Nephron progenitor cell (in vitro differentiated cells): ENCODE measurements at regions not wholly inside any gene's neighbourhood (a gene's known extent, or its start where the extent isn't known, plus 50 kb on each side); places are given as distances from the start of the nearest gene placed in this dataset.

Experiments used
- DNase-seq: peaks from one replicate; pipeline ENCODE4 v3.0.0; 2021
- H3K27ac Mint-ChIP-seq: 2 replicates; pipeline ENCODE4 v1.8.0; 2021; ENCODE audit warnings: mild to moderate bottlenecking, moderate library complexity, mixed read lengths
- H3K27me3 Mint-ChIP-seq: 2 replicates; pipeline ENCODE4 v1.8.0; 2021; ENCODE audit warnings: mild to moderate bottlenecking, low read depth, mixed read lengths; ENCODE audit not compliant: poor library complexity
- H3K36me3 Mint-ChIP-seq: 2 replicates; pipeline ENCODE4 v1.8.0; 2021; ENCODE audit warnings: low read depth, mixed read lengths
- H3K4me1 Mint-ChIP-seq: 2 replicates; pipeline ENCODE4 v1.8.0; 2021; ENCODE audit warnings: mixed read lengths
- H3K4me3 Mint-ChIP-seq: 2 replicates; pipeline ENCODE4 v1.8.0; 2021; ENCODE audit warnings: mild to moderate bottlenecking, moderate library complexity, mixed read lengths
- H3K9me3 Mint-ChIP-seq: 2 replicates; pipeline ENCODE4 v1.8.0; 2021; ENCODE audit warnings: mild to moderate bottlenecking, moderate library complexity, mixed read lengths
- CTCF ChIP-seq: fragments of 200-600 bp; sonication (generic); IDR thresholded peaks from 2 replicates; pipeline ENCODE4 v1.5.0; 2021; ENCODE audit warnings: antibody characterized with exemption

- no peak for DNase-seq
- no peaks in the 10 kb centered on the region for H3K9me3 Mint-ChIP-seq
- H3K4me1 Mint-ChIP-seq: peaks cover 10% of the 10 kb centered on the region
- no peaks in the 10 kb centered on the region for H3K36me3 Mint-ChIP-seq
- H3K27ac Mint-ChIP-seq: no peak overlapping the region
- TF ChIP-seq CTCF: no peak
- peaks cover 2% of the 10 kb centered on the region for H3K27me3 Mint-ChIP-seq
- no peak overlapping the region for H3K4me3 Mint-ChIP-seq
These were observed 235.8 kb upstream of the MEX3C start for GRCh38 chr18:51433296-51433695.

- no peak for TF ChIP-seq CTCF
- DNase-seq: no peak
- no peaks in the 10 kb centered on the region for H3K36me3 Mint-ChIP-seq
- peaks cover 2% of the 10 kb centered on the region for H3K27me3 Mint-ChIP-seq
- peaks cover 10% of the 10 kb centered on the region for H3K4me1 Mint-ChIP-seq
- no peak overlapping the region for H3K27ac Mint-ChIP-seq
- no peaks in the 10 kb centered on the region for H3K9me3 Mint-ChIP-seq
- H3K4me3 Mint-ChIP-seq: no peak overlapping the region
These were observed 236.4 kb upstream of the MEX3C start for GRCh38 chr18:51433881-51434280.

- Mint-ChIP-seq H3K4me1 (peaks cover 38% of the 10 kb centered on the region), H3K27ac (peak overlapping the region; percentile 65), H3K9me3 (no peaks in the 10 kb centered on the region), H3K4me3 (no peak overlapping the region), H3K36me3 (no peaks in the 10 kb centered on the region), H3K27me3 (peaks cover 3% of the 10 kb centered on the region)
- no peak for DNase-seq
- TF ChIP-seq CTCF: no peak
These were observed 240.1 kb upstream of the MEX3C start for GRCh38 chr18:51437280-51438271.

GRCh38 chr18:51438797-51439350 lies 241.4 kb upstream of the MEX3C start:
- no peaks in the 10 kb centered on the region for H3K36me3 Mint-ChIP-seq
- no peak overlapping the region for H3K4me3 Mint-ChIP-seq
- DNase-seq: no peak
- TF ChIP-seq CTCF: no peak
- H3K27me3 Mint-ChIP-seq: peaks cover 10% of the 10 kb centered on the region
- no peaks in the 10 kb centered on the region for H3K9me3 Mint-ChIP-seq
- H3K27ac Mint-ChIP-seq: no peak overlapping the region
- H3K4me1 Mint-ChIP-seq: peaks cover 45% of the 10 kb centered on the region

GRCh38 chr18:51442012-51442411 lies 244.5 kb upstream of the MEX3C start:
- Mint-ChIP-seq H3K9me3 (no peaks in the 10 kb centered on the region), H3K27me3 (peaks cover 11% of the 10 kb centered on the region), H3K4me1 (peaks cover 47% of the 10 kb centered on the region), H3K27ac (peak overlapping the region; percentile 33), H3K4me3 (no peak overlapping the region), H3K36me3 (no peaks in the 10 kb centered on the region)
- no peak for DNase-seq
- no peak for TF ChIP-seq CTCF
